ENCODE measurements at regions not wholly inside any gene's neighbourhood (a gene's known extent, or its start where the extent isn't known, plus 50 kb on each side); places are given as distances from the start of the nearest gene placed in this dataset.

GRCh38 chr1:29964718-29965533 is 728.6 kb downstream of the PTPRU start:
- TF ChIP-seq SOX6 (IDR thresholded peaks at IDR 0.05), result no peak
- TF ChIP-seq SOX6 (CRISPR knock-in tag; IDR thresholded peaks at IDR 0.05), result no peak
- TF ChIP-seq CERS6 (CRISPR knock-in tag; IDR thresholded peaks at IDR 0.05), result no peak
- TF ChIP-seq CTCF (CRISPR knock-in tag; IDR thresholded peaks at IDR 0.05), result no peak
- no peak for TF ChIP-seq CEBPB (IDR thresholded peaks at IDR 0.05; ENCODE audit: borderline replicate concordance, low read depth, low read length)
- TF ChIP-seq NFYB (CRISPR knock-in tag; IDR thresholded peaks at IDR 0.05), result no peak
- no peak for TF ChIP-seq ZNF616 (CRISPR knock-in tag; IDR thresholded peaks at IDR 0.05; ENCODE audit: low read depth)
- TF ChIP-seq ZC3H4 (CRISPR knock-in tag; IDR thresholded peaks at IDR 0.05; ENCODE audit: borderline replicate concordance), result no peak
- TF ChIP-seq KDM1A (CRISPR knock-in tag; IDR thresholded peaks at IDR 0.05), result no peak
